GOT3 (cell line): ENCODE measurements at regions not wholly inside any gene's neighbourhood (a gene's known extent, or its start where the extent isn't known, plus 50 kb on each side); places are given as distances from the start of the nearest gene placed in this dataset.
A peak's percentile ranks its signal among the peaks of the same experiment; 100 is the strongest.
"Not testable (repeated sequence)": the region's sequence is repeated elsewhere in the genome, so short reads cannot be mapped to it uniquely, and the experiment has no call there.

ENCODE experiments used
- DNase-seq: peaks from one replicate; lab custom pipeline; 2025; ENCODE audit warnings: mixed read lengths; lab: John Stamatoyannopoulos, UW

DNA sequence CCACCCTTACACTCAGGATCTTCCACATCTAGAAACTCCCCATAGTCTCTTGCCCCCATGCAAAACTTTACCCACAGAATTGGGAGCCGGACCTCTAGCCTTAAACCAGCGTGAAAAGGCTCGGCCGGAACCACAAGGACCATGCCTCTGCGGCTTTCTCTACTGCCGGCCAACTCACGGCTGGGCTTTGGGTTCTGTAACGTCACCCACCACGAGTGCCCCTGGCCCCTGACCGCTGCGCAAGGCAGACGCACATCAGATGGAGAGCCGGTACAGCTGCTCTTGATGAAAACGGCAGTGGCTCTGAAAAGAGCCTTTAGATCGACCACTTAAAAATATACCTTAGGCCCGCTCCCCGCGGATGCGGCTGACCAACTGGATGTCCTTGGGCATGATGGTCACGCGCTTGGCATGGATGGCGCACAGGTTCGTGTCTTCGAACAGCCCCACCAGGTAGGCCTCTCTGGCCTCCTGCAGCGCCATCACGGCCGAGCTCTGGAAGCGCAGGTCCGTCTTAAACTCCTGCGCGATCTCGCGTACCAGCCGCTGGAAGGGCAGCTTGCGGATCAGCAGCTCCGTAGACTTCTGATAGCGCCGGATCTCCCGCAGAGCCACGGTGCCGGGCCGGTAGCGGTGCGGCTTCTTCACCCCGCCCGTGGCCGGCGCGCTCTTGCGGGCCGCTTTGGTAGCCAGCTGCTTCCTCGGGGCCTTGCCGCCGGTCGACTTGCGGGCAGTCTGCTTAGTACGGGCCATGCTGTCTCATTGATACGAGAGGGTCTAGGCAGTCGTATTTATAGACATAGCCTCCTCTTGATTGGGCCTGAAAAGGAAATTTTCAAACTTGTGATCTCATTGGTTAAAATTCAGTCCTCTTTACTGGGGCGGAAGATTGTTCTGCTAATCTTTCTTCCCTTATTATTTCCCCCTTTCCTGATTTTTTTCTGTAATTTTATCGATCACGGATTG, 66.3 kb downstream of the FAM72C start:
- DNase-seq, result peak; percentile 35

DNA sequence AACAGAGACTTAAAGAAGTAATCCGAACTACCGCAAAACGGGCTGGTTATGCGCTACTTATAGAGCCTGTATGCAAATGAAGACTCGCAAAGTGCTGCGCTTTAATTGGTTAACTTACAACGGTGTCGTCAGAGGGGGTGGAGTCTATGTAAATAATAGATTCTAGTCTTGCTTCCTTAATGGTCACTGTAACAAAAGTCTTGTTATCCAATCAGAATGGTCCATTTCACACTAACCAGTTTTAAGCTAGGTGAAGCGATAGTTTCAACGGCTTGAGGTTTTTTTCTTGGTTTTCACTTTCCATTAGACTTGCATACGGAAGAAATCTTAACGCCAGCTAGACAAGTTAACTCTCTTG, 67.2 kb downstream of the FAM72C start:
- DNase-seq, result not testable (repeated sequence)

DNA sequence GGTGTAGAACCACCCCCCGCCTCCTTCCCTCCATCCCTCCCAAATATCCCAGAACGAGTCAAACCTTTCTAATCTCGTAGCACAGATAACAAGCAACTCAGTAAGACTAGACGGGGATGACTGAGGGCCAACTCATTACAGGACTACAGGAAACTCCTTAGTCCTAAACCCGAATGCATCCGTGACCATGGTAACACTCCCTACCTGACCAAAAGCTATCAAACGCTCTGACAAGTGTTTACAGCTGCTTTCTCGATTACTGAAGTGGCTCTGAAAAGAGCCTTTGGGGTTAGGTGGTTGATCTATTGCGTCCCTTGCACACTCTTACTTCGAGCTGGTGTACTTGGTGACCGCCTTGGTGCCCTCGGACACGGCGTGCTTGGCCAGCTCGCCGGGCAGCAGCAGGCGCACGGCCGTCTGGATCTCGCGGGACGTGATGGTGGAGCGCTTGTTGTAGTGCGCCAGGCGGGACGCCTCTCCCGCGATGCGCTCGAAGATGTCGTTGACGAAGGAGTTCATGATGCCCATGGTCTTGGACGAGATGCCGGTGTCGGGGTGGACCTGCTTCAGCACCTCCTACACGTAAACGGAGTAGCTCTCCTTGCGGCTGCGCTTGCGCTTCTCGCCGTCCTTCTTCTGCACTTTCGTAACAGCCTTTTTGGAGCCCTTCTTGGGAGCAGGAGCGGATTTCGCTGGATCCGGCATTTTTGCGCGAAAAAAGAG, 67.7 kb downstream of the FAM72C start:
- peak; percentile 34 for DNase-seq

DNA sequence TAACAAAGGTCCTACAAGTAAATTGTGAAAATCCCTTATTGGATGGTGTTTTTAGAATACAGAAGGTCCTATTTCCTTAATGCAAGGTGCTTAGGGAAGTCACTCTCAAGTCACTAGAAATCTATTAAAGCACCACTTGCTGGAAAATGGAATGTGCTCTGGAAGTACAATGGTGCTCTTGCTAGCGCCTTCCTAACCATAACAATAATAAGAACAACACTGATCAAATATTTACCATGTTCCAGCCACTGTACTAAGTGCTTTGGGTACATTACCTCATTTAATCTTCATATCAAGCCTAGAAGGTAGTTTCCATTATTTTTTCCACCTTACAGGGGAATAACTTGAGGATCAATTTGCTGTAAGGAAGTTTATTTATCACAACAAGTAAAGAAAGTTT, 75.4 kb downstream of the FAM72C start:
- not testable (repeated sequence) for DNase-seq

DNA sequence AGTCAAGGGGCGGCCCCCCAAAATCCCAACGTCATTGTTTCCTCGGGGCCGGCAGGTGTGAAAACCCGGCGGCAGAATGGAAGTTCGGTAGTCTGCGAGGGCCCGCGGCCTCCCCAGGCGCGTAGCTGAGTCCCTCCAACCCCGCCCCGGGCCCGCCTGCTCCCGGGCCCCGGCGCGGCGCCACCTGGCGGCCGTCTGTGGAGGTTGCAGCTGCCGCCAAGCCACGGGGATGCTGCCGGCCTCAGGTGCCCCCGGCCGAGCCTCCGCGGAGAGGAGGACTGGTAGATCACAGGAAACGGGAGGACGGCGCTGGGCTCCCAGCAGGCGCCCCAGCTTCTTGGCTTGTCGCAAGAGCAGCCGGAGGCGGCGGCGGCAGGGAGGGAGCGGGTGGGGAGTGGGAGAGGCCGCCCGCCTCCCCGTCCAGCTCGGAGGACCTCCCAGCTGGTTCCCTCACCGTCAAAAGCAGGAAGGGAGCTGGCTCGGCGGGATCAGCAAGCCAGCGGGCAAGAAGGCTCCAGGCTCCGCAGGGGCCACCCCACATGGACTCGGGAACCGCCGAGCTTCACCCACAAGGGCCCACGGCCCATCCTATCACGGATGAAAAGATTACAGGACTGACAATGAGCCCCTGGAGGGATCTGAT, 86.7 kb downstream of the FAM72C start:
- DNase-seq, result peak; percentile 29

DNA sequence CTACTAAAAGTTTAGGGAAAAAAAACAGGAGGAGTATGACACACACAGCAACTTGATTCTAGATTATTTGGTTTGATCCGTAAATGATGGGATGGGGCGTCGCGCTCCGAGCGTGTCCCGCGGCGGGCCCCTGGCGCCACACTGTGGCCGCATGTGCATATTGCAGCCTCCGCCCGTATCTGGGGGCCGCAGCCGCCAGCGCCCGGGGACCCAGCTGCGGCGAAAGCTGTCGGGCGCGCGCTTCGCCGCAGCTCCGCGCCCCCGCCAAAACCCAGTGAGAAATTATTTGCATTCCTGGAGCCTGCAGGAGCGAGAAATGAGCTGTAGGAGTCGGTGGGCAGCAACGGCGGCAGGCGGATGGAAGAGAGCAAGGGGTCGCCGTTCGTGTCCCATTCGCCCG, 87.3 kb downstream of the FAM72C start:
- not testable (repeated sequence) for DNase-seq

- DNase-seq, result not testable (repeated sequence)
These were observed 91.8 kb downstream of the FAM72C start for GRCh38 chr1:143879757-143880536.

- DNase-seq, result not testable (repeated sequence)
These were observed 95.8 kb downstream of the FAM72C start for GRCh38 chr1:143875947-143876346.

- not testable (repeated sequence) for DNase-seq
These were observed 97.2 kb downstream of the FAM72C start for GRCh38 chr1:143874625-143875024.

- not testable (repeated sequence) for DNase-seq
These were observed 98.1 kb downstream of the FAM72C start for GRCh38 chr1:143873650-143874049.

DNA sequence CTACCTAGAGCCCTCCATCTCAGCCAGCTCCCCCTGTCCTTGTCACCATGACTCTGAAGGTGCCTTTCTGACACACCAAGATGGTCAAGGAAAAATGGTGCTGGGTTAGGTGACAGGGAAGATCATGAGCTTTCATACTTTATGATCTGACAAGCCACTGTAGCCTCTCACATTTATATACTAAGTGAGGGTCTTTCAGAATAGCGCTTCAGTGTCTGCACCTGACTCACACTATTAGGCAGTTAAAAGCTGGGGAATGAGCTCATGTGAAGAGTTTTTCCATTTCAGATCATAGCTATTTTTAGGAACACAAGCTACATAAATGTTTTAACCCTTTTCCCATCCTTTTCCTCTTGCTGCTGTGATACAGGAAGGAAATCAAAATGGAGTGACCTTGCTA, 101.4 kb downstream of the FAM72C start:
- not testable (repeated sequence) for DNase-seq

GRCh38 chr1:143867590-143868220, 104.1 kb downstream of the FAM72C start:
- not testable (repeated sequence) for DNase-seq

GRCh38 chr1:143863901-143864520, 107.8 kb downstream of the FAM72C start:
- DNase-seq, result not testable (repeated sequence)

- DNase-seq, result not testable (repeated sequence)
These were observed 109.1 kb downstream of the FAM72C start for GRCh38 chr1:143862722-143863121.

GRCh38 chr1:143861306-143861705, 110.5 kb downstream of the FAM72C start:
- DNase-seq, result not testable (repeated sequence)

- not testable (repeated sequence) for DNase-seq
These were observed 115.9 kb downstream of the FAM72C start for GRCh38 chr1:143855867-143856266.

DNA sequence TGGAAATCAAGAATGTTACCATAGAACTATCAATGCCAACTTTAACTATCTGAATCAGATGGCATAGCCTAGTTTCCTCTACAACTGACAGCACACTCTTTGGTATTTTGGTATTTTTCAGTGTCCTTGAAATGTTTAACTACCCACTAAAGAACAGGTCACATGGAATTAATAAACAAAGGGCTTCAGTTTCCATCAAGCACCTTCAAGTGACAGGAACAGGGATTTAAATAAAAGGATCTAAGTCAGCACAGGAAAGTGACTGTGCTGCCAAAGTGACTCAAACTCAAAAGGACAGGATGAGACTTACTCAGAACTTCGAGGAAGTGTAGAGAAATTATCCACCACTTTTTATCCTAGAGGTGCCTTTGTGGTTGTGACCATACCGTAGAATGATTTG, 117.7 kb downstream of the FAM72C start:
- not testable (repeated sequence) for DNase-seq

DNA sequence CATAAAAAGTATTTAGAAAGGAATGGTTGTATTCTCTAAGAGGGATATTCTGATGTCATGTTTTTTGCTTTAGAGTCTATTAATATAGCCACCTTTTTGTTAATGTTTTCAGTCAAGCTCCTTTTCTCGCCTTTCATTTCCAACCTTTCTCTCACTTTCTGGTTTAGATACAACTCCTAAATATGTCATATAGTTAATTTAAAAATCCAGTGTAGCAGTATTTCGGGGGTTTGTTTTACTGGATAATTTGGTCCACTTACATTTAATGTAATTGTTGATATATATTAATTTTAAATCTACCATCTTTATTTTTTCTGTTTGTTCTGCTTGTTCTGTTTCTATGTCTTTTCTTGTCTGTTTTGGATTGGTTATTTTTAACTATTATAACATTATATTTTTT, 121.1 kb downstream of the FAM72C start:
- not testable (repeated sequence) for DNase-seq

DNA sequence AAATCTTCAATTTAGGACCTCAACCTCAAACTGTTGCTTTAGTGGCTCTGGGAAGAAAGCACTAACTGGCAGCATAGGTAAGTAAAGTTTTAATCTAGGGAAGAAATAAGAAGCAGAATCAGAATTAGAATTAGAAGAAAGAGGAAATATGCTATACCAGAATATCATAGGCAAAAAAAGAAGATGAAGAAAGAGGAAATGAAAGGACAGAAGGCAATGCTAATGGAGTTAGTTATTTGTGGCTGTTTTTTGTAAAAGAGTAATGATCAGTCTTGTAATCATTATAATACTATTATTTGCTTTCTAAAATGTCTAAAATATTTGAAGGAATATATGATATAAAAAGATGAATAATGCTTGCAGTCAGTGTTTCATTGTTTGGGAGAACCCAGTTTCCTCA, 122.9 kb downstream of the FAM72C start:
- not testable (repeated sequence) for DNase-seq

DNA sequence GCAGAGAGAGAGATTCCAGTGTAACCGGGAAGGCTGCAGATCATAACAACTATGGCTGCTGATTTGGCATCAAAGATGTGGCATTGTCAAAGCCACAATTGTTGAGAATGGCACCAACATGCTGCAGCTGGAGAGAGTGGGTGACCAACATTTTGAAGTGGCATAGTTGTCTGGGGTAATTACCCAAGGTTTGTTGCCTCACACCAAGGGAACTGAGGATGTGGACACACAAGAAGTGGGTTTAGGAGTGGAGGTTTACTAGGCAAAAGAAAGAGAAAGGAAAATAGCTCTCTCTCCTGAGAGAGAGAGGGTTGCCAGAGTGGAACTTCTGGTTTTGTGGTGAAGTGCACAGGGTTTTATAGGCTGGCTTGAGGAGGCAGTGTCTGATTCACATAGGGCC, 126.6 kb downstream of the FAM72C start:
- DNase-seq, result not testable (repeated sequence)

- not testable (repeated sequence) for DNase-seq
These were observed 129.7 kb downstream of the FAM72C start for GRCh38 chr1:143842058-143842457.
